ENCODE measurements at regions not wholly inside any gene's neighbourhood (a gene's known extent, or its start where the extent isn't known, plus 50 kb on each side); places are given as distances from the start of the nearest gene placed in this dataset.
"Not testable (repeated sequence)": the region's sequence is repeated elsewhere in the genome, so short reads cannot be mapped to it uniquely, and the experiment has no call there.

DNA sequence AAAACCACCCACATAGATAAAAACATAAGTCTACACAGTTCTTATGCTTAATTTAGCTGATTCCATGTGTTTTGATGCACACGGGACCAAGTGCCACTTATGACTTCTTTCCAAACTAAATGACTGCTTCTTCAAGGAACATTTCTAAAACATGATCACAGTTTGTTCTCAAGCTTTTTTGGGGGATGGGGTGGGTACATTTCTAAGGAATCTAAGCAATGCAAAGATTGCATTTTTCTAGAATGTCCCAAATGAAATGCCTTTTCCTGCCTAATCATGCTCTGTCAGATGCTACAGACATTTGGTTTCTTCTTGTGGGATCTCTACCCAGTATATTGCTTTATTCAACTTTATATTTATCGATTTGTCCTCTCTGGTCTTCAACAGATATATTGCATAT lies 496.8 kb upstream of the JAG1 start:
- Mint-ChIP-seq H3K9me3 (no peaks in the 10 kb centered on the region), H3K27ac (no peak overlapping the region), H3K4me3 (no peak overlapping the region), H3K4me1 (no peaks in the 10 kb centered on the region), H3K27me3 (no peaks in the 10 kb centered on the region), H3K36me3 (ENCODE audit: low read depth) (no peaks in the 10 kb centered on the region)
- ChIA-PET POLR2A (no interaction called here), CTCF (no interaction called here)
- DNase-seq = no peak

GRCh38 chr20:11172881-11173280 lies 499.1 kb upstream of the JAG1 start:
- no peak overlapping the region for H3K27ac Mint-ChIP-seq
- no peak for DNase-seq
- no peaks in the 10 kb centered on the region for H3K4me1 Mint-ChIP-seq
- H3K27me3 Mint-ChIP-seq = no peaks in the 10 kb centered on the region
- H3K9me3 Mint-ChIP-seq = no peaks in the 10 kb centered on the region
- CTCF ChIA-PET = no interaction called here
- no peaks in the 10 kb centered on the region for H3K36me3 Mint-ChIP-seq (ENCODE audit: low read depth)
- POLR2A ChIA-PET = no interaction called here
- H3K4me3 Mint-ChIP-seq = no peak overlapping the region

GRCh38 chr20:11173916-11174315 lies 500.1 kb upstream of the JAG1 start:
- no peaks in the 10 kb centered on the region for H3K27me3 Mint-ChIP-seq

GRCh38 chr20:11174861-11175260 lies 501.1 kb upstream of the JAG1 start:
- no peaks in the 10 kb centered on the region for H3K9me3 Mint-ChIP-seq
- H3K4me3 Mint-ChIP-seq = no peak overlapping the region
- DNase-seq = no peak
- H3K4me1 Mint-ChIP-seq = no peaks in the 10 kb centered on the region
- H3K27me3 Mint-ChIP-seq = no peaks in the 10 kb centered on the region
- ChIA-PET POLR2A (no interaction called here), CTCF (no interaction called here)
- no peak overlapping the region for H3K27ac Mint-ChIP-seq
- H3K36me3 Mint-ChIP-seq (ENCODE audit: low read depth) = no peaks in the 10 kb centered on the region

More at GRCh38 chr20:11173916-11174315, 500.1 kb upstream of the JAG1 start:
- H3K9me3 Mint-ChIP-seq = no peaks in the 10 kb centered on the region
- H3K4me3 Mint-ChIP-seq = no peak overlapping the region
- no peaks in the 10 kb centered on the region for H3K4me1 Mint-ChIP-seq
- POLR2A ChIA-PET = no interaction called here
- CTCF ChIA-PET = no interaction called here
- no peaks in the 10 kb centered on the region for H3K36me3 Mint-ChIP-seq (ENCODE audit: low read depth)
- DNase-seq = no peak
- H3K27ac Mint-ChIP-seq = no peak overlapping the region

GRCh38 chr20:11176431-11176830 lies 502.6 kb upstream of the JAG1 start:
- H3K4me1 Mint-ChIP-seq = no peaks in the 10 kb centered on the region
- CTCF ChIA-PET = no interaction called here
- POLR2A ChIA-PET = no interaction called here

DNA sequence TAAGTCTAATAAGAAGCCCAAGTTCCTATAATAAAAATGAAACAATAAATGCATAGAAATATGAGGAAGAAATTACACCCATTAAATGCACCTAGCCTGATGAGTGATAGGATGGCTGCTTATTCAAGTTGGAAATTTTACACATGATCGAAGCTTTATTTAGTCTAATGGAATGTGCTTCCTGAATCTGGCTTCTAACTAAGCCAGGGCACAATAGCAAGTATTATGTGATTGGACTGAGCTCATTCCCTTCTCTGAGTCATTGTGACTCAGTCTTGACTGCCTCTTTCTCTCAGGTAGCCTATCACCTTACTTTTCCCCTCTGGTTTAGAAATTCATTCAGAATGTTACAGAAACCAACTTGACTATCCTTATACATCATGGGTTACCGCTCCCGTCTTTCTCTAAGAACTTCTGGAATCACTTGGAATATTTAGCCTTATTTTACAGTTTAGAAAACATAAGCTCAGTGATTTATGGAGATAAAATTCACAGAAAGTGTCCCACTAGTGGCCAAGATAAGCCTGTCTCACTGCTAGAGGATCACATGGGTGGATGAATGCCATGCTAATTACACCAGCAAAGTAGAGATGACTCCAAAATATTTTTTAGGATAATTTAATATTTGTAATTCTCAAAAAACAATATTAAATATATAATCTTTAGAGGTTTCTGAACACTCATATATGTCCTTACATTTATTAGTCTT lies 505.3 kb upstream of the JAG1 start:
- no peaks in the 10 kb centered on the region for H3K36me3 Mint-ChIP-seq (ENCODE audit: low read depth)
- DNase-seq = no peak
- POLR2A ChIA-PET = no interaction called here
- H3K27ac Mint-ChIP-seq = no peak overlapping the region
- CTCF ChIA-PET = no interaction called here
- H3K4me1 Mint-ChIP-seq = no peaks in the 10 kb centered on the region
- no peaks in the 10 kb centered on the region for H3K27me3 Mint-ChIP-seq
- no peak overlapping the region for H3K4me3 Mint-ChIP-seq
- H3K9me3 Mint-ChIP-seq = no peaks in the 10 kb centered on the region

More at GRCh38 chr20:11176431-11176830, 502.6 kb upstream of the JAG1 start:
- H3K36me3 Mint-ChIP-seq (ENCODE audit: low read depth) = no peaks in the 10 kb centered on the region
- no peak for DNase-seq
- H3K4me3 Mint-ChIP-seq = no peak overlapping the region
- H3K27me3 Mint-ChIP-seq = no peaks in the 10 kb centered on the region
- H3K27ac Mint-ChIP-seq = no peak overlapping the region
- no peaks in the 10 kb centered on the region for H3K9me3 Mint-ChIP-seq

DNA sequence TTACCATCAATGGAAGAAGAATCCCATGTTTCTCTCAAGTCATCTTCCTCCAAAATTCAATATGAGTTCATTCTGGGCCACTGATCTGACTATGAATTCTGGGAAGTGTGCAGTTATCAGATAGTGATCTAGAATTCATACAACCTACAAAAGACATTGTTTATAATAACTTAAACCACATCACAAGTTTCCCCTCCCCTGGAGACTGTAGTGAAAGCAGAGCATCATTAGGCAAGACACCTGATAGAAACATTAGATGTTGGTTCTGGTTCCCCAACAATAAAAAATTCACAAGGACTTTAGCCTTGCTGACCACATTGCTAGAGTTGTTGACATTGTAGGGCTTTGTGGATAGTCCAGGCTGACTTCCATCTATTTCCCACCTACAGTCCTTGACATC lies 506.4 kb upstream of the JAG1 start:
- Mint-ChIP-seq H3K36me3 (ENCODE audit: low read depth) (no peaks in the 10 kb centered on the region), H3K27ac (no peak overlapping the region), H3K27me3 (no peaks in the 10 kb centered on the region), H3K4me3 (no peak overlapping the region), H3K9me3 (no peaks in the 10 kb centered on the region), H3K4me1 (no peaks in the 10 kb centered on the region)
- ChIA-PET CTCF (no interaction called here), POLR2A (no interaction called here)
- DNase-seq = no peak

DNA sequence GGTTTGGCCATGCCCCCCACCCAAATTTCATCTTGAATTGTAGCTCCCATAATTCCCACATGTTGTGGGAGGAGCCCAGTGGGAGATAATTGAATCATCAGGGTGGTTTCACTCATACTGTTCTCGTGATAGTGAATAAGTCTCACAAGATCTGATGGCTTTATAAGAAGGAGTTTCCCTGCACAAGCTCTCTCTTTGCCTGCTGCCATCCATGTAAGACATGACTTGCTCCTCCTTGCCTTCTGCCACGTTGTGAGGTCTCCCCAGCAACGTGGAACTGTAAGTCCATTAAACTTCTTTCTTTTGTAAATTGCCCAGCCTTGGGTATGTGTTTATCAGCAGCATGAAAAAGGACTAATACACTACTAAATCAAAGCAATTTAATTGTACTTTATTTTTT lies 507.3 kb upstream of the JAG1 start:
- POLR2A ChIA-PET; H3K9me3 Mint-ChIP-seq; H3K4me1 Mint-ChIP-seq; H3K27me3 Mint-ChIP-seq; CTCF ChIA-PET; DNase-seq; H3K27ac Mint-ChIP-seq; H3K36me3 Mint-ChIP-seq (ENCODE audit: low read depth); H3K4me3 Mint-ChIP-seq: not testable (repeated sequence)

- Mint-ChIP-seq H3K4me1 (no peaks in the 10 kb centered on the region), H3K9me3 (no peaks in the 10 kb centered on the region), H3K4me3 (no peak overlapping the region), H3K27ac (no peak overlapping the region), H3K36me3 (ENCODE audit: low read depth) (no peaks in the 10 kb centered on the region), H3K27me3 (no peaks in the 10 kb centered on the region)
- POLR2A ChIA-PET = no interaction called here
- CTCF ChIA-PET = no interaction called here
- no peak for DNase-seq
Observed at GRCh38 chr20:11181966-11182365, 508.2 kb upstream of the JAG1 start.

DNA sequence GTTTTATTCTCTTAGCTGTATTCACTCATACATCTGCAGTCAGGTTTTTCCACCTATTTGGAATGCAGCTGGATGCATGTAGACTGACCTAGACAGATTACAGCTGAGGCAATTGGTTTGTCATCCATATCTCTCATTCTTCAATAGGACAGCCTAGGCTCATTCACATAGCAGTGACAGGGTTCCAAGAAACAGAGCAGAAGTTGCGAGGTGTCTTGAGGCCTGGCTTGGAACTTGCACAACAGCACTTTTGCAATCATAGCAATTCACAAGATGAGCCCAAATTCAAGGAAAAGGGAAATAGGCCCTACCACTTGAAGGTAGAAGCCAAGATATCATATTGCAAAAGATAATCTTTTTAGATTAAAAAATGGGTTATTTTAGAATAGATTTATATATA lies 508.9 kb upstream of the JAG1 start:
- no peaks in the 10 kb centered on the region for H3K9me3 Mint-ChIP-seq
- CTCF ChIA-PET = no interaction called here
- H3K27me3 Mint-ChIP-seq = no peaks in the 10 kb centered on the region
- no peak overlapping the region for H3K4me3 Mint-ChIP-seq
- POLR2A ChIA-PET = no interaction called here
- DNase-seq = no peak
- no peaks in the 10 kb centered on the region for H3K36me3 Mint-ChIP-seq (ENCODE audit: low read depth)
- H3K27ac Mint-ChIP-seq = no peak overlapping the region
- H3K4me1 Mint-ChIP-seq = no peaks in the 10 kb centered on the region

- POLR2A ChIA-PET = no interaction called here
- no peaks in the 10 kb centered on the region for H3K4me1 Mint-ChIP-seq
- no peak overlapping the region for H3K4me3 Mint-ChIP-seq
- DNase-seq = no peak
- H3K36me3 Mint-ChIP-seq (ENCODE audit: low read depth) = no peaks in the 10 kb centered on the region
- no peaks in the 10 kb centered on the region for H3K27me3 Mint-ChIP-seq
- CTCF ChIA-PET = no interaction called here
- no peak overlapping the region for H3K27ac Mint-ChIP-seq
- no peaks in the 10 kb centered on the region for H3K9me3 Mint-ChIP-seq
Observed at GRCh38 chr20:11186301-11187008, 512.7 kb upstream of the JAG1 start.

- Mint-ChIP-seq H3K4me3 (no peak overlapping the region), H3K9me3 (no peaks in the 10 kb centered on the region), H3K4me1 (no peaks in the 10 kb centered on the region), H3K27me3 (no peaks in the 10 kb centered on the region), H3K36me3 (ENCODE audit: low read depth) (no peaks in the 10 kb centered on the region), H3K27ac (no peak overlapping the region)
- no peak for DNase-seq
- ChIA-PET CTCF (interaction anchor here (1.3 kb wide), 1 partner anchor 22 kb away, joined by 3 read pairs; no protein-coding TSS in a partner anchor), POLR2A (no interaction called here)
Observed at GRCh38 chr20:11188843-11189603, 515.2 kb upstream of the JAG1 start.

- H3K27me3 Mint-ChIP-seq = no peaks in the 10 kb centered on the region
- no peak overlapping the region for H3K27ac Mint-ChIP-seq
- POLR2A ChIA-PET = no interaction called here
- H3K9me3 Mint-ChIP-seq = no peaks in the 10 kb centered on the region
- H3K4me1 Mint-ChIP-seq = no peaks in the 10 kb centered on the region
- H3K36me3 Mint-ChIP-seq (ENCODE audit: low read depth) = no peaks in the 10 kb centered on the region
- no peak overlapping the region for H3K4me3 Mint-ChIP-seq
- no peak for DNase-seq
- CTCF ChIA-PET = no interaction called here
Observed at GRCh38 chr20:11190741-11191140, 516.9 kb upstream of the JAG1 start.

All from activated CD4-positive, alpha-beta T cell treated with anti-CD3 and anti-CD28 coated beads, Interleukin-2, amount 10 ng/mL, durations not matched to agents 7 days and 5 days (primary cell).